ENCODE measurements at regions not wholly inside any gene's neighbourhood (a gene's known extent, or its start where the extent isn't known, plus 50 kb on each side); places are given as distances from the start of the nearest gene placed in this dataset.

DNA sequence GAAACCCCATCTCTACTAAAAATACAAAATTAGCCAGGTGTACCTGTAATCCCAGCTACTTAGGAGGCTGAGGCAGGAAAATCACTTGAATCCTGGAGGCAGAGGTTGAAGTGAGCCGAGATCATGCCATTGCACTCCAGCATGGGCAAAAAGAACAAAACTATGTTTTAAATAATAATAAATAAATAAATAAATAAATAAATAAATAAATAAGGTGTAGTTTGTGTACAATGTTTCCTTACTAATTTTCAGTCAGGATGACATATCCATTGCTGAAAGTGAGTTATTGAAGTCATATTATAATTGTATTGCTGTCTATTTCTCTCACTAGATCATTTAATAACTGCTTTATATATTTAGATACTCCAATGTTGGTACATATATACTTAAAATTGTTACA lies 581.5 kb upstream of the DAB2 start:
- no peak overlapping the region for H3K4me2 ChIP-seq (ENCODE audit: low read length)
- ATAC-seq (no peak), DNase-seq (no peak)
- intact Hi-C loops (cut with micrococcal nuclease): no loop called here
- no peaks in the 10 kb centered on the region for H4K20me1 ChIP-seq (ENCODE audit: low read length)
- TF ChIP-seq EZH2 (IDR thresholded peaks at IDR 0.05; ENCODE audit: low read length, unreplicated experiment) (no peak), EZH2phosphoT487 (IDR thresholded peaks at IDR 0.05; ENCODE audit: borderline replicate concordance, low read length) (no peak)
- TF ChIP-seq, protein P1, sequence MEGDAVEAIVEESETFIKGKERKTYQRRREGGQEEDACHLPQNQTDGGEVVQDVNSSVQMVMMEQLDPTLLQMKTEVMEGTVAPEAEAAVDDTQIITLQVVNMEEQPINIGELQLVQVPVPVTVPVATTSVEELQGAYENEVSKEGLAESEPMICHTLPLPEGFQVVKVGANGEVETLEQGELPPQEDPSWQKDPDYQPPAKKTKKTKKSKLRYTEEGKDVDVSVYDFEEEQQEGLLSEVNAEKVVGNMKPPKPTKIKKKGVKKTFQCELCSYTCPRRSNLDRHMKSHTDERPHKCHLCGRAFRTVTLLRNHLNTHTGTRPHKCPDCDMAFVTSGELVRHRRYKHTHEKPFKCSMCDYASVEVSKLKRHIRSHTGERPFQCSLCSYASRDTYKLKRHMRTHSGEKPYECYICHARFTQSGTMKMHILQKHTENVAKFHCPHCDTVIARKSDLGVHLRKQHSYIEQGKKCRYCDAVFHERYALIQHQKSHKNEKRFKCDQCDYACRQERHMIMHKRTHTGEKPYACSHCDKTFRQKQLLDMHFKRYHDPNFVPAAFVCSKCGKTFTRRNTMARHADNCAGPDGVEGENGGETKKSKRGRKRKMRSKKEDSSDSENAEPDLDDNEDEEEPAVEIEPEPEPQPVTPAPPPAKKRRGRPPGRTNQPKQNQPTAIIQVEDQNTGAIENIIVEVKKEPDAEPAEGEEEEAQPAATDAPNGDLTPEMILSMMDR (conservative IDR thresholded peaks at IDR 0.05; ENCODE audit: low read depth, low read length): no peak
- no peaks in the 10 kb centered on the region for H3K36me3 ChIP-seq (ENCODE audit: low read depth, low read length)
- H3K79me2 ChIP-seq (ENCODE audit: low read length): no peaks in the 10 kb centered on the region
- H3K4me1 ChIP-seq (ENCODE audit: insufficient read depth, low read length): no peaks in the 10 kb centered on the region
- no peak overlapping the region for H3K27ac ChIP-seq (ENCODE audit: low read length)
- H2AFZ ChIP-seq (ENCODE audit: low read length): no peak overlapping the region
- H3K27me3 ChIP-seq (ENCODE audit: low read length): no peaks in the 10 kb centered on the region
- H3K9me3 ChIP-seq (ENCODE audit: low read length): no peaks in the 10 kb centered on the region
- H3K4me3 ChIP-seq (ENCODE audit: low read length): no peak overlapping the region
- POLR2A ChIA-PET (ENCODE audit: unreplicated experiment): no interaction called here
- no peaks in the 10 kb centered on the region for H3F3A ChIP-seq (ENCODE audit: low read length, unreplicated experiment)
- no TSS peak for BruUV-seq (replicated peaks)
- no peak overlapping the region for H3K9ac ChIP-seq (ENCODE audit: low read length)
- H3K9me2 ChIP-seq (replicated peaks; ENCODE audit: low read length): no peaks in the 10 kb centered on the region
- CTCF ChIA-PET: no interaction called here

DNA sequence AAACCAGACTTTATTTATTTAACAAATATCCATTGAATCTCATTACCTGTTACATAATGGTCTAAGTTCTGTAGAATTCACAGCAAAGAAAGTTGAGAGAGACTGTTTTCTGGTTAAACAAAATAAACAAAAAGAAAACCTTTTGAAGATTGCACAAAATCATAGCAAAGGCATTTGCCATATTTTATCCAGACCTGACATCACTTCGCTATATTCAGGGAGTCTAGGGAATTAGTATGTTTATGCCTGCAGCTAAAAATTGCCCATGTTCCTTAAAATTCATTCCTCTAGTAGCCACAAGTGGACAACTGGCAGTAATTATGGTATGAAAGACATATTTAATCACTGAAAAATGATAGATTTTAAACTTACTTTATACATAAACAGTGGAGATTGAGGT lies 577.0 kb upstream of the DAB2 start:
- ChIA-PET POLR2A (ENCODE audit: unreplicated experiment) (no interaction called here), CTCF (no interaction called here)

DNA sequence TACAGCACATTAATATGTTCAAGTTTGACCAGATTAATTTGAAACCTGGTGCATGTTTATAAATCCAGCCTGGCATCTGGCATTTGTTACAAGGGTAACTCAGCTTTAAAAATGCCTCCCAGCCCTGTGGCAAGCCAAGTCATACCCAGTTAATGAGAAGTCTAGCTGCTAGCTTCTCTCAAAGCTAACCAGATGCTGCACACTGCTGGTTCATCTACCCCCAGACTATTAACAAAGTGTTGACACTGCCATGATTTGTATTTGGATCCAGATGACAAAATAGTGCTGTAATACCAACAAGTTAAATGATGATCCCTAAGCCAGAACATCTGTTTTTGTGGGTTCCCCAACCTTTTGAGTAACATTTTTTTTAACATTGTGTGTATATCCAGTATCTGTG lies 573.7 kb upstream of the DAB2 start:
- no peaks in the 10 kb centered on the region for H3K79me2 ChIP-seq (ENCODE audit: low read length)
- no peak overlapping the region for H3K4me2 ChIP-seq (ENCODE audit: low read length)
- CTCF ChIA-PET: no interaction called here
- no peak overlapping the region for H2AFZ ChIP-seq (ENCODE audit: low read length)
- no peaks in the 10 kb centered on the region for H3F3A ChIP-seq (ENCODE audit: low read length, unreplicated experiment)
- H3K27me3 ChIP-seq (ENCODE audit: low read length): no peaks in the 10 kb centered on the region
- H3K4me3 ChIP-seq (ENCODE audit: low read length): no peak overlapping the region
- H3K9me2 ChIP-seq (replicated peaks; ENCODE audit: low read length): no peaks in the 10 kb centered on the region
- POLR2A ChIA-PET (ENCODE audit: unreplicated experiment): no interaction called here
- no peak for ATAC-seq
- H4K20me1 ChIP-seq (ENCODE audit: low read length): no peaks in the 10 kb centered on the region
- TF ChIP-seq, protein P1 (conservative IDR thresholded peaks at IDR 0.05; ENCODE audit: low read depth, low read length): no peak
- TF ChIP-seq EZH2 (IDR thresholded peaks at IDR 0.05; ENCODE audit: low read length, unreplicated experiment) (no peak), EZH2phosphoT487 (IDR thresholded peaks at IDR 0.05; ENCODE audit: borderline replicate concordance, low read length) (no peak)
- intact Hi-C loops (cut with micrococcal nuclease): no loop called here
- no peak for DNase-seq
- no TSS peak for BruUV-seq (replicated peaks)
- H3K9me3 ChIP-seq (ENCODE audit: low read length): no peaks in the 10 kb centered on the region
- no peaks in the 10 kb centered on the region for H3K4me1 ChIP-seq (ENCODE audit: insufficient read depth, low read length)
- no peak overlapping the region for H3K9ac ChIP-seq (ENCODE audit: low read length)
- no peak overlapping the region for H3K27ac ChIP-seq (ENCODE audit: low read length)
- H3K36me3 ChIP-seq (ENCODE audit: low read depth, low read length): no peaks in the 10 kb centered on the region

More for the DNA sequence above, 577.0 kb upstream of the DAB2 start:
- no TSS peak for BruUV-seq (replicated peaks)
- ATAC-seq (no peak), DNase-seq (no peak)
- Histone ChIP-seq H2AFZ (ENCODE audit: low read length) (no peak overlapping the region), H3K79me2 (ENCODE audit: low read length) (no peaks in the 10 kb centered on the region), H3K36me3 (ENCODE audit: low read depth, low read length) (no peaks in the 10 kb centered on the region), H3K27me3 (ENCODE audit: low read length) (no peaks in the 10 kb centered on the region), H3K9ac (ENCODE audit: low read length) (no peak overlapping the region), H3K27ac (ENCODE audit: low read length) (no peak overlapping the region), H3F3A (ENCODE audit: low read length, unreplicated experiment) (no peaks in the 10 kb centered on the region), H3K9me3 (ENCODE audit: low read length) (no peaks in the 10 kb centered on the region), H4K20me1 (ENCODE audit: low read length) (no peaks in the 10 kb centered on the region), H3K4me1 (ENCODE audit: insufficient read depth, low read length) (no peaks in the 10 kb centered on the region), H3K4me3 (ENCODE audit: low read length) (no peak overlapping the region), H3K4me2 (ENCODE audit: low read length) (no peak overlapping the region), H3K9me2 (replicated peaks; ENCODE audit: low read length) (no peaks in the 10 kb centered on the region)
- intact Hi-C loops (cut with micrococcal nuclease): no loop called here
- no peak for TF ChIP-seq EZH2 (IDR thresholded peaks at IDR 0.05; ENCODE audit: low read length, unreplicated experiment)
- TF ChIP-seq, protein P1 (conservative IDR thresholded peaks at IDR 0.05; ENCODE audit: low read depth, low read length): no peak
- TF ChIP-seq EZH2phosphoT487 (IDR thresholded peaks at IDR 0.05; ENCODE audit: borderline replicate concordance, low read length): no peak
